Fibroblast of pulmonary artery (primary cell): ENCODE measurements at regions not wholly inside any gene's neighbourhood (a gene's known extent, or its start where the extent isn't known, plus 50 kb on each side); places are given as distances from the start of the nearest gene placed in this dataset.

Experiments used
- DNase-seq: peaks from one replicate; pipeline ENCODE4 v3.0.0-alpha.2; 2010; ENCODE audit warnings: low read depth
- H3K4me3 ChIP-seq: replicated peaks from 2 replicates; pipeline ENCODE4 v1.5.1; 2011; ENCODE audit warnings: low read depth, mild to moderate bottlenecking, control low read depth, low read length, moderate library complexity
- CTCF ChIP-seq: IDR thresholded peaks from 2 replicates; pipeline ENCODE4 v1.5.1; 2011; ENCODE audit warnings: mild to moderate bottlenecking, control low read depth, low read length, inconsistent platforms; ENCODE audit errors: missing control alignments

DNA sequence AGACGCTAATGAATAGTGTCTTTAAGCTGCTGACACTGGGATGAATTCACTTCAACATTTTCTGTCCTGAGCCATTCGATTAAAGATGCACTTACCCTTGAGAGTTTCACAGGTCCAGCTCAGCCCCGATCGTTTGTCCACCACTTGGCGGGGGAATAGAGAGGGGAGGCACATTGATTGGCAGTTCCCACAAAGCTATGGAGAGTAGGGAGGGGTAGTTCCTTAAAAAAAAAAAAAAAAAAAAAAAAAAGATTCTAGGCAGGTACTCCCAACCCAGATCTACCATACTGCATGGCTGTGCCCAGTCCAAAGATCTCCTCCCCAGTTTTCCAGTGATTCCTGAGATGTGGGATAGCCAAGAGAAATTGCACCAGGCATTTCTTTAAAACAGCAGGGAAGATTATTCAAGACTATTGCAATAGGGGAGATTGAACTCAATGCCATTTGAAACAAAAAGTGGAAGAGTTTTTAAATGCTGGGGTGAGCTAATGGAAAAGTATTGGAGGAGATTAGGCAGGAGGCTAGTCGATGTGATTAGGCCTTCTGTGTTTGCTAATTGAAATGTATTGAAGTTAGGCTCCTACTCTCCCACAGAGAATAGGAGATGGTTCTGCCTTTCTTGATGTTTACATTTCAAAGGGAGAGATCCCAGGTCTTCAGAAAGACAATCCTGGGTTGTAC lies 2217.4 kb upstream of the WWC1 start:
- TF ChIP-seq CTCF, result no peak
- no peak overlapping the region for H3K4me3 ChIP-seq
- DNase-seq, result no peak

DNA sequence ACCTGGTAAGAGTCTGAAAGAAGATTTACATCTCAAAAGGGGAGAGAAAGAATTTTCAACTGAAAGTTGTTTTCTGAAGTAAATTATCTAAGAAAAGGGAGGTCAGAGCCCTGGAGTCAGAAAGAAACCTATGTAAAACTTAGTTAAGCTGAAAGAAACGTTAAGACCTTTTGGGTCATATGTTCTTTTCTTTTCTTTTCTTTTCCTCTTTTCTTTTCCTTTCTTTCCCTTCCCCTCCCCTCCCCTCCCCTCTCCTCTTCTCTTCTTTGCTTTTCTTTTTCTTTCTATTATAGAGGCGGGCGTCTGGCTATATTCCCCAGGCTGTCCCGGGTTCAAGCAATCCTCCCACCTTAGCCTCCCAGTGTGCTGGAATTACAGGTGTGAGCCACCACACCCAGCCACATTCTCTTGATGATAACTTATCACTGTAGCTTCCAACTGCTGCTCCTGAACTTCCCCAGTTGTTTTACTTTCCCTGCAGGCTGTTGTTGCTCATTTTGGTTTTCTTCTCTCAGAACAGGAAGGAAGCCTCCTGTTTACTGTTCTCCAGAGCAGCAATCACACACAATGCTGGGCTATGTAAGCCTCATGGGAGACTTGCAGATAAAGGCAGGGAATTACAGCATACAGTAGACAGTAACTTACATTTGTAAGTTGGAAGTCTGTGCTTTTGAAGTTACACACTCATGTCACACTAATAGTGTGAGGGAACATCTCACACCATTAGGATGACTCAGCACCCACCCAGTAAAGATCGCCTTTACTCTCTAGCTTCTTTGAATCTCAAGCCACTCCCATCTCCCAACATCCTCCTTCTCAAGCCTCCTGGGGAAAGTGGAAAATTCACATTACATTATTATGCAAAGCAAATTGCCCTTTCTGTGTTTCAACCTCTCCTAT lies 2216.6 kb upstream of the WWC1 start:
- no peak for DNase-seq
- no peak for TF ChIP-seq CTCF
- H3K4me3 ChIP-seq, result no peak overlapping the region

DNA sequence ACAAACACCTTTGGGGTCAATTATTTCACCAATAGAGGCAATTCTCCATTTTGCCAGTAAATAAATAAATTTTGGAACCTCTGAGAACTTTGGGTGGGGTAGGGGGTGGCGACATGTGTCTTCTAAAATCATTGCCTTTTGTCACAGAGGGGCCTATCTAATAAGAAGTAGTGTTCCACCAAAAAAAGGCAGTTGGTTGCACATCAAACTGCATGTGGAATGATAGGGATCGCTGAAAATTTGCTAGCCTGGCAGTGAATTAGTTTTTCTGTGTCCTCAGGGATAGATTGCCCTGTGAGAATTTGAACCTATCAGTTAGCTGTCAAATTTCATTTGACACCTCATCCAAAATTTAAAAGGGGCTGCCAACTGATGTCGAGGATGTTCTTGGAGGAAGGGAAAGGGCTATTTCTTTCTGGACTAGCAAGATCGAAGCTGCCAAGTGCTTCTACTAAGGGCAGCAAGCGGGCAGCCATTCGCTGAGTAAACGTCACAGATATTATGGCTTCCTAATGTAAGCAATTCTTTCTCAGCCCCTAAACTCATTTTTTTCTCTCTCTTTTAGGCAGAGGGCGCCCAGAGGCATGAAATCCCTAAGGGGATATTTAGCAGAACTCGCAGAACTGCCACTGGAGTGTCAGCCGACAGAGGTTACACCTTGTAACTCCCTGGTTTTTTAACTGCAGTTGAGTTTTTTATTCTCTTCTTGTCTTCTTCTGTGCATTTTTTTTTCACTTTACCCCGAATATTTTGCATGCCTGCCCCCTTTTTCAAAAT lies 2208.1 kb upstream of the WWC1 start:
- H3K4me3 ChIP-seq, result no peak overlapping the region
- no peak for TF ChIP-seq CTCF
- no peak for DNase-seq

DNA sequence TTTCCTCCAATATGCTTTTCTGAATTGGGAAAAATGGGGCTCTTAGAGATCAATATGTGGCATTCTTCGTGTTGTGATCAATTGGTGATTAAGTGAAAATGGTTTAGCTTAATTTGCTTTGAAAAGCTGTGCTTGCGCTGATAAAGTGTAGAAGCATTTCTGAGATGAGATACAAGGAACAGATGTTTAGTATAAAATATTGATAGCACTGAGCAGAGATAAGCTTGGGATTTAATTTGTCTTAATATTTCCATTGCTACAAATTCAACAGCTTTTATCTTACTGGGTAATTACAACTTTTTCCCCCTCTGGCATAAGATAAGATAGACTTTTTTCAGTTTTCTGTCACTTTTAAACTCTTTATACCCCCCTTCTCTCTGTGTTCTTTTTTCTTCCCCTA lies 2204.9 kb upstream of the WWC1 start:
- no peak for TF ChIP-seq CTCF
- no peak for DNase-seq
- no peak overlapping the region for H3K4me3 ChIP-seq

GRCh38 chr5:166088389-166089039 lies 2202.9 kb upstream of the WWC1 start:
- H3K4me3 ChIP-seq, result no peak overlapping the region
- DNase-seq, result no peak
- TF ChIP-seq CTCF, result no peak

- no peak for DNase-seq
- no peak for TF ChIP-seq CTCF
- no peak overlapping the region for H3K4me3 ChIP-seq
Observed at GRCh38 chr5:166091931-166092330, 2199.5 kb upstream of the WWC1 start.
